NCI-H2196 (cell line): ENCODE measurements at regions not wholly inside any gene's neighbourhood (a gene's known extent, or its start where the extent isn't known, plus 50 kb on each side); places are given as distances from the start of the nearest gene placed in this dataset.

Experiments used
- DNase-seq: peaks from one replicate; lab custom pipeline; 2025; ENCODE audit not compliant: unreplicated experiment; lab: John Stamatoyannopoulos, UW

- DNase-seq = no peak
Measured at GRCh38 chr2:222064286-222064685, 234.5 kb downstream of the PAX3 start.

GRCh38 chr2:222058819-222059445, 239.9 kb downstream of the PAX3 start:
- DNase-seq = no peak

GRCh38 chr2:222057347-222058073, 241.3 kb downstream of the PAX3 start:
- DNase-seq = peak; percentile 21

- no peak for DNase-seq
Measured at GRCh38 chr2:222055328-222055727, 243.5 kb downstream of the PAX3 start.

- DNase-seq = no peak
Measured at GRCh38 chr2:222054813-222055212, 244.0 kb downstream of the PAX3 start.

GRCh38 chr2:222052934-222053367, 245.8 kb downstream of the PAX3 start:
- no peak for DNase-seq

- DNase-seq = no peak
Measured at GRCh38 chr2:222050981-222051380, 247.8 kb downstream of the PAX3 start.

- DNase-seq = no peak
Measured at GRCh38 chr2:222049946-222050345, 248.9 kb downstream of the PAX3 start.

- no peak for DNase-seq
Measured at GRCh38 chr2:222043897-222044296, 254.9 kb downstream of the PAX3 start.

- DNase-seq = no peak
Measured at GRCh38 chr2:222042666-222043065, 256.1 kb downstream of the PAX3 start.

- no peak for DNase-seq
Measured at GRCh38 chr2:222040333-222040732, 258.5 kb downstream of the PAX3 start.

- no peak for DNase-seq
Measured at GRCh38 chr2:222039821-222040220, 259.0 kb downstream of the PAX3 start.

GRCh38 chr2:222038067-222038802, 260.6 kb downstream of the PAX3 start:
- peak; percentile 40 for DNase-seq

GRCh38 chr2:222037211-222037610, 261.6 kb downstream of the PAX3 start:
- DNase-seq = no peak

GRCh38 chr2:222034058-222034457, 264.7 kb downstream of the PAX3 start:
- no peak for DNase-seq

GRCh38 chr2:222033541-222033940, 265.3 kb downstream of the PAX3 start:
- DNase-seq = no peak

GRCh38 chr2:222025881-222026271, 272.9 kb downstream of the PAX3 start:
- no peak for DNase-seq

GRCh38 chr2:222024932-222025880, 273.6 kb downstream of the PAX3 start:
- DNase-seq = peak; percentile 41

- no peak for DNase-seq
Measured at GRCh38 chr2:222017252-222017850, 281.4 kb downstream of the PAX3 start.

- DNase-seq = no peak
Measured at GRCh38 chr2:222013889-222014288, 284.9 kb downstream of the PAX3 start.
